Calu3 (cell line): ENCODE measurements at regions not wholly inside any gene's neighbourhood (a gene's known extent, or its start where the extent isn't known, plus 50 kb on each side); places are given as distances from the start of the nearest gene placed in this dataset.

Source experiments
- BruUV-seq: library from RNA; stranded (reverse); fragments of 400-500 nt; replicated peaks from 2 replicates; lab custom pipeline; 2021; lab: Mats Ljungman, UMichigan
- CTCF ChIA-PET: fragments of 300-600 bp; sonication (Branson Sonifier 250); formaldehyde crosslinking; loops from one replicate; lab custom pipeline; 2022; ENCODE audit warnings: antibody characterized with exemption; lab: Charles Lee
- DNase-seq: peaks from one replicate; pipeline ENCODE4 v3.0.0; 2022
- H3K27ac Mint-ChIP-seq: one replicate; pipeline ENCODE4 v1.8.0; 2022; ENCODE audit warnings: mixed read lengths; ENCODE audit not compliant: unreplicated experiment
- H3K27me3 Mint-ChIP-seq: one replicate; pipeline ENCODE4 v1.8.0; 2022; ENCODE audit warnings: mixed read lengths; ENCODE audit not compliant: unreplicated experiment
- H3K36me3 Mint-ChIP-seq: one replicate; pipeline ENCODE4 v1.8.0; 2022; ENCODE audit warnings: mild to moderate bottlenecking, moderate library complexity, mixed read lengths; ENCODE audit not compliant: insufficient read depth, unreplicated experiment
- H3K4me1 Mint-ChIP-seq: one replicate; pipeline ENCODE4 v1.8.0; 2022; ENCODE audit warnings: mild to moderate bottlenecking, low read depth, mixed read lengths; ENCODE audit not compliant: unreplicated experiment
- H3K4me3 Mint-ChIP-seq: one replicate; pipeline ENCODE4 v1.8.0; 2022; ENCODE audit warnings: mild to moderate bottlenecking, low read depth, moderate library complexity, mixed read lengths; ENCODE audit not compliant: unreplicated experiment
- H3K9me3 Mint-ChIP-seq: one replicate; pipeline ENCODE4 v1.8.0; 2022; ENCODE audit warnings: low read depth, mixed read lengths; ENCODE audit not compliant: unreplicated experiment
- intact Hi-C: fragments of 100-400 bp; cut with micrococcal nuclease; formaldehyde crosslinking; loops from one replicate; pipeline ENCODE4 v1.10.0; 2022; ENCODE audit not compliant: unreplicated experiment
- TF ChIP-seq, protein P1 (sequence below): fragments of 200-600 bp; IDR thresholded peaks from one replicate; pipeline ENCODE4 v1.8.0; 2022; ENCODE audit warnings: antibody characterized with exemption; ENCODE audit not compliant: unreplicated experiment

DNA sequence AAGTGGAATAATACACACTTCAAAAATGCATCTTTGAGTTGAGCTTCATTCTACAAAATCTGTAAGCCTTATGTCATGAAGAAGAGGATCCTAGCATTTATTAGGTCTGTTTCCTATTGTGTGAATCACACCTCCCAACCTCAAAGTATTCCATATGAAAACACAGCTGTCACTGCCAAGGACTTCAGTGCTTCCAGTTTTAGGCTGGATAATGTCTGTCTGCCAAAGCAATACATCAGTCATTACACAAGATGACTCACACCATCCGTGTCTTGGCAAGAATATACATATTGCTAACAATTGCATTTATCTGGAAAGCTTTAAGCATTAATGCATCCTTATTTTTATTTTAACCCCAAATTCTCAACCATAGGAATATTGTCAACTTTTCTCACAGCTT is 125.7 kb upstream of the TMPRSS15 start:
- TF ChIP-seq, protein P1, sequence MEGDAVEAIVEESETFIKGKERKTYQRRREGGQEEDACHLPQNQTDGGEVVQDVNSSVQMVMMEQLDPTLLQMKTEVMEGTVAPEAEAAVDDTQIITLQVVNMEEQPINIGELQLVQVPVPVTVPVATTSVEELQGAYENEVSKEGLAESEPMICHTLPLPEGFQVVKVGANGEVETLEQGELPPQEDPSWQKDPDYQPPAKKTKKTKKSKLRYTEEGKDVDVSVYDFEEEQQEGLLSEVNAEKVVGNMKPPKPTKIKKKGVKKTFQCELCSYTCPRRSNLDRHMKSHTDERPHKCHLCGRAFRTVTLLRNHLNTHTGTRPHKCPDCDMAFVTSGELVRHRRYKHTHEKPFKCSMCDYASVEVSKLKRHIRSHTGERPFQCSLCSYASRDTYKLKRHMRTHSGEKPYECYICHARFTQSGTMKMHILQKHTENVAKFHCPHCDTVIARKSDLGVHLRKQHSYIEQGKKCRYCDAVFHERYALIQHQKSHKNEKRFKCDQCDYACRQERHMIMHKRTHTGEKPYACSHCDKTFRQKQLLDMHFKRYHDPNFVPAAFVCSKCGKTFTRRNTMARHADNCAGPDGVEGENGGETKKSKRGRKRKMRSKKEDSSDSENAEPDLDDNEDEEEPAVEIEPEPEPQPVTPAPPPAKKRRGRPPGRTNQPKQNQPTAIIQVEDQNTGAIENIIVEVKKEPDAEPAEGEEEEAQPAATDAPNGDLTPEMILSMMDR, result no peak
- Mint-ChIP-seq H3K27ac (no peak overlapping the region), H3K4me1 (no peaks in the 10 kb centered on the region), H3K36me3 (no peaks in the 10 kb centered on the region), H3K27me3 (no peaks in the 10 kb centered on the region), H3K9me3 (peaks cover 3% of the 10 kb centered on the region), H3K4me3 (no peak overlapping the region)
- no TSS peak for BruUV-seq
- CTCF ChIA-PET, result no interaction called here
- intact Hi-C loops, result no loop called here
- no peak for DNase-seq

DNA sequence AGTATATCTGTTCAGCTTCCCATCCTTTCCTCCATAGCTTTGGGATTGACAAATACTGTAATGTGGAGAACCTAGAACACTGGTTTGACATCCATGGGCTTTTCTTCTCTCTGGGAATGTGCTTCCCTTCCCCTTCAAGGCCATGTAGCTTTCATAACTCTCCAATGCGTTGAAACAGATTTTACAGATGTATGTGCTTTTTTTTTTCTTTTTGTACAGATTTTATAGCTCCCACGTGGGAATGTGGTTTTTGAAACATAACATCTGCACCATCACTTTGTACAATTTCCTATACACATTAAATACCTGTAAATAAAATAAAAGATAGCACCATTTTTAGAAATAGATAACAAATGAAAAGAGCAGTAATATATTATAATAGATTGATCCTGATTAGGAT is 138.5 kb upstream of the TMPRSS15 start:
- Mint-ChIP-seq H3K36me3 (no peaks in the 10 kb centered on the region), H3K4me3 (no peak overlapping the region), H3K9me3 (peaks cover 13% of the 10 kb centered on the region), H3K27me3 (no peaks in the 10 kb centered on the region), H3K27ac (no peak overlapping the region), H3K4me1 (no peaks in the 10 kb centered on the region)
- BruUV-seq, result no TSS peak
- TF ChIP-seq, protein P1, result no peak
- intact Hi-C loops, result no loop called here
- CTCF ChIA-PET, result no interaction called here
- DNase-seq, result no peak

DNA sequence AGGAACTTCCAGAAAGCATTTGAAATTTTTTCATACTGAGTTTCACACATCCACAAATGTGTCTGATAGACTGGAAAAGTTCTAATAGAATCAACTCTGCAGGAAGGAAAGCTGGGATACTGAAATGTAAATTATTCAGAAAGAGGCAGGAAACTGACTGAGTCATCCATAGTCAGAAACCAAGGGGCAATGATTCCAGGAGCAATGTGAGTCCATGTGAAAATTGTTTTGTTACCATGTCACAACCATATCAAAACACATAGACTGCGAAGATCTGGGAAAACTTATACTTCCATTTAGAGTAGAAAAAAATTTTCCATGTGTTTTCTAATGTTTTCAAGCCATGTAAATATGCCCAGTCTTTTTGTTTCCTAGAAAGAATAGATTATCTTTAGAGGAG is 142.3 kb upstream of the TMPRSS15 start:
- CTCF ChIA-PET, result no interaction called here
- Mint-ChIP-seq H3K27me3 (no peaks in the 10 kb centered on the region), H3K4me3 (no peak overlapping the region), H3K27ac (no peak overlapping the region), H3K9me3 (peaks cover 8% of the 10 kb centered on the region), H3K36me3 (no peaks in the 10 kb centered on the region), H3K4me1 (no peaks in the 10 kb centered on the region)
- no TSS peak for BruUV-seq
- TF ChIP-seq, protein P1, result no peak
- intact Hi-C loops, result no loop called here
- no peak for DNase-seq

DNA sequence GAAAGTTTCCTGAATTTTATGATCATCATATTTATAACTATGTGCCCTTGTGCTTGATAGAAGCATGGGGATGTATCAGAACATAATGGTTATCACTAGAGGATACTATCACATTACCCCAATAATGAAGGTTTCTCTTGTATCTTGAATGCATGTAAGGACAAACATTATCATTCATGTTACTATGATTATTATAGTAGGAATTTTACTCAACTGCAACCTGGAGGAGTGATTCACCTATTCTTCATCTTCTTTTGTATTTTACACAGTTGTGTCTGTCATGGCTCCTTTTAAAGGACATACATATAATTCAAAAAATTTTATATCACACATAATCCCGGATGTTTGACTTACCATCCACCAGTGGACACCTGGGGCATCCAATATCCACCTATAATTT is 143.8 kb upstream of the TMPRSS15 start:
- intact Hi-C loops, result no loop called here
- H3K4me3 Mint-ChIP-seq, result no peak overlapping the region
- TF ChIP-seq, protein P1, result no peak
- no TSS peak for BruUV-seq
- no peak for DNase-seq
- no peaks in the 10 kb centered on the region for H3K4me1 Mint-ChIP-seq
- no peak overlapping the region for H3K27ac Mint-ChIP-seq
- peaks cover 5% of the 10 kb centered on the region for H3K9me3 Mint-ChIP-seq
- H3K36me3 Mint-ChIP-seq, result no peaks in the 10 kb centered on the region
- CTCF ChIA-PET, result no interaction called here
- H3K27me3 Mint-ChIP-seq, result no peaks in the 10 kb centered on the region
